K562 (cell line): ENCODE measurements at regions not wholly inside any gene's neighbourhood (a gene's known extent, or its start where the extent isn't known, plus 50 kb on each side); places are given as distances from the start of the nearest gene placed in this dataset.
"Not testable (repeated sequence)": the region's sequence is repeated elsewhere in the genome, so short reads cannot be mapped to it uniquely, and the experiment has no call there.

Source experiments
- ATAC-seq: fragments of 200-7000 bp; cut with Tn5 transposase; 3 replicates; pipeline ENCODE4 v1.9.1; 2020; ENCODE audit warnings: moderate library complexity
- BruUV-seq: library from RNA; stranded (reverse); fragments of 400-500 nt; replicated peaks from 2 replicates; lab custom pipeline; 2021; lab: Mats Ljungman, UMichigan
- CTCF ChIA-PET: fragments of 300-600 bp; formaldehyde crosslinking; extraction: SDS; loops from one replicate; lab custom pipeline; 2021; ENCODE audit warnings: low intra/inter-chr PET ratio; lab: Yijun Ruan, JAX
- POLR2A ChIA-PET: fragments of 300-600, 350-650 bp; sonication (Branson Sonifier 250); formaldehyde crosslinking; extraction: SDS; loops from one replicate; lab custom pipeline; 2021; ENCODE audit warnings: antibody characterized with exemption, inconsistent platforms; lab: Yijun Ruan, JAX
- DNase-seq, 4 experiments: peaks; one replicate each; pipeline versions ENCODE4 v3.0.0 to v3.0.0-alpha.2; 2011 to 2018; ENCODE audit warnings: low spot score in 3 of 4, mixed read lengths in 3 of 4; ENCODE audit errors: extremely low read depth in 1 of 4
- FAIRE-seq: peaks from 2 replicates; lab custom pipeline; 2011; peaks lifted over from hg19 to GRCh38; lab: Jason Lieb, UNC
- H2AFZ ChIP-seq: 2 replicates; pipeline ENCODE4 v1.6.0; 2011; ENCODE audit warnings: low read depth, low read length, control low read depth, inconsistent platforms
- H3K27ac ChIP-seq: fragments of 200-600 bp; 3 replicates; pipeline ENCODE4 v1.8.0; 2011; ENCODE audit warnings: low read depth, mild to moderate bottlenecking, control low read depth, inconsistent platforms, low read length, moderate library complexity, mixed read lengths; ENCODE audit errors: extremely low read depth
- H3K27me3 ChIP-seq, 2 experiments: fragments of 300-600 bp in 1 of 2; 2 replicates in 1 of 2; 3 replicates in 1 of 2; pipeline versions ENCODE4 v1.6.0 to v1.8.0; 2011; ENCODE audit warnings: inconsistent platforms in 2 of 2, low read length in 2 of 2, mild to moderate bottlenecking in 1 of 2, mixed read lengths in 1 of 2, moderate library complexity in 1 of 2; ENCODE audit not compliant: control insufficient read depth in 2 of 2, insufficient read depth in 2 of 2
- H3K36me3 ChIP-seq: fragments of 300-600 bp; 3 replicates; pipeline ENCODE4 v1.8.0; 2011; ENCODE audit warnings: mild to moderate bottlenecking, low read length, inconsistent platforms; ENCODE audit not compliant: control insufficient read depth, insufficient read depth
- H3K4me1 ChIP-seq, 2 experiments: fragments of 200-600 bp in 1 of 2; replicated peaks in 1 of 2; 2 replicates in 1 of 2; 3 replicates in 1 of 2; pipeline versions ENCODE4 v1.5.1 to v1.8.0; 2011; ENCODE audit warnings: inconsistent platforms in 2 of 2, low read length in 2 of 2, mild to moderate bottlenecking in 1 of 2, mixed read lengths in 1 of 2, moderate library complexity in 1 of 2; ENCODE audit not compliant: control insufficient read depth in 2 of 2, insufficient read depth in 2 of 2
- H3K4me2 ChIP-seq: 2 replicates; pipeline ENCODE4 v1.6.1; 2011; ENCODE audit warnings: low read length, control low read depth, inconsistent platforms, mixed read lengths; ENCODE audit not compliant: insufficient read depth
- H3K4me3 ChIP-seq: fragments of 200-600 bp; sonication (generic), shearing (Covaris generic); 2 replicates; pipeline ENCODE4 v1.5.1; 2016; ENCODE audit warnings: control low read depth, inconsistent platforms
- H3K79me2 ChIP-seq: fragments of 200-600 bp; 3 replicates; pipeline ENCODE4 v1.8.0; 2011; ENCODE audit warnings: low read length, inconsistent platforms; ENCODE audit not compliant: control insufficient read depth, insufficient read depth
- H3K9ac ChIP-seq, 2 experiments: 2 replicates each; pipeline versions ENCODE4 v1.6.0 to v1.6.1; 2011; ENCODE audit warnings: low read depth in 2 of 2, low read length in 2 of 2, control low read depth in 1 of 2, inconsistent platforms in 1 of 2, mild to moderate bottlenecking in 1 of 2, mixed read lengths in 1 of 2; ENCODE audit not compliant: insufficient read depth in 1 of 2
- H3K9me1 ChIP-seq: one replicate; pipeline ENCODE4 v1.6.0; 2011; ENCODE audit warnings: inconsistent platforms, mild to moderate bottlenecking, low read length, moderate library complexity; ENCODE audit not compliant: control insufficient read depth, insufficient read depth
- H3K9me3 ChIP-seq: replicated peaks from 2 replicates; pipeline ENCODE4 v1.5.1; 2011; ENCODE audit warnings: low read depth, low read length, inconsistent platforms; ENCODE audit not compliant: control insufficient read depth, insufficient read depth
- H4K20me1 ChIP-seq: replicated peaks from 2 replicates; pipeline ENCODE4 v1.6.1; 2011; ENCODE audit warnings: low read length, inconsistent platforms, mixed read lengths; ENCODE audit not compliant: control insufficient read depth, insufficient read depth
- ATF3 ChIP-seq, 2 experiments: fragments of 450-650 bp in 1 of 2; sonication (generic) in 1 of 2; formaldehyde crosslinking in 1 of 2; IDR thresholded peaks in 1 of 2; conservative IDR thresholded peaks in 1 of 2; 2 replicates each; pipeline versions ENCODE4 v1.6.1 to v1.8.1; 2016 to 2023; ENCODE audit warnings: mild to moderate bottlenecking in 2 of 2, moderate library complexity in 2 of 2, inconsistent platforms in 1 of 2, missing genetic modification reagents in 1 of 2
- ATF4 ChIP-seq: fragments of 450-650 bp; formaldehyde crosslinking; IDR thresholded peaks from 2 replicates; pipeline ENCODE4 v1.4.0; 2022; ENCODE audit warnings: mild to moderate bottlenecking, moderate library complexity
- CEBPG ChIP-seq, 3 experiments: fragments of 200-800 bp in 1 of 3; sonication (Bioruptor generic) in 1 of 3; sonication (generic) in 1 of 3; formaldehyde crosslinking in 1 of 3; IDR thresholded peaks in 2 of 3; conservative IDR thresholded peaks in 1 of 3; 2 replicates each; pipeline versions ENCODE4 v1.6.1 to v1.8.0; 2016 to 2022; ENCODE audit warnings: missing compliant biosample characterization in 2 of 3, missing genetic modification characterization in 2 of 3, mild to moderate bottlenecking in 1 of 3, missing genetic modification reagents in 1 of 3
- MITF ChIP-seq: IDR thresholded peaks from 2 replicates; pipeline ENCODE4 v1.6.1; 2014; ENCODE audit warnings: antibody characterized with exemption
- ZFP36 ChIP-seq: fragments of 150-350 bp; IDR thresholded peaks from 2 replicates; pipeline ENCODE4 v1.6.1; 2018; ENCODE audit warnings: low read length, low read depth; ENCODE audit not compliant: partially characterized antibody
- ZNF12 ChIP-seq: sonication (generic); formaldehyde crosslinking; IDR thresholded peaks from 2 replicates; pipeline ENCODE4 v1.4.0; 2020; ENCODE audit warnings: mild to moderate bottlenecking, missing genetic modification reagents
- WGBS: fragments of 100-300 bp; shearing (Covaris generic); methylation state at CpG from one replicate; pipeline ENCODE4 v1.1.6; 2016; ENCODE audit warnings: low coverage, mixed read lengths; ENCODE audit not compliant: insufficient coverage; ENCODE audit errors: missing lambda C conversion rate; 5-methylcytosine and 5-hydroxymethylcytosine counted together
- in situ Hi-C: fragments of 300-500 bp; cut with MboI; formaldehyde crosslinking; loops from 4 replicates; pipeline ENCODE4 v1.15.0; 2018; ENCODE audit warnings: inconsistent platforms, mixed read lengths
- intact Hi-C: fragments of 100-400 bp; cut with micrococcal nuclease; formaldehyde crosslinking; loops from 2 replicates; pipeline ENCODE4 v1.14.2; 2022

GRCh38 chr12:111117017-111117416 lies 196.6 kb upstream of the MYL2 start:
- CTCF ChIA-PET: no interaction called here
- Histone ChIP-seq H3K9ac (no peak overlapping the region), H3K4me2 (no peak overlapping the region), H3K9me1 (no peaks in the 10 kb centered on the region), H2AFZ (no peak overlapping the region), H3K36me3 (no peaks in the 10 kb centered on the region), H3K4me1 (no peaks in the 10 kb centered on the region), H4K20me1 (no peaks in the 10 kb centered on the region), H3K27me3 (peaks cover 11 to 17% of the 10 kb centered on the region in 2 experiments; a peak in 4 of 5 replicates), H3K79me2 (no peaks in the 10 kb centered on the region), H3K9me3 (no peaks in the 10 kb centered on the region), H3K27ac (no peak overlapping the region), H3K4me3 (no peak overlapping the region)
- ATAC-seq: no peak
- FAIRE-seq: no peak
- intact Hi-C loops: no loop called here
- in situ Hi-C loops: no loop called here
- POLR2A ChIA-PET: no interaction called here
- no TSS peak for BruUV-seq
- no peak for DNase-seq
- TF ChIP-seq ZFP36: no peak
- no peak for TF ChIP-seq MITF
- TF ChIP-seq ZNF12 (CRISPR knock-in tag): peak; percentile 84
- 0% methylated on average over 1 of the region's 1 CpG for WGBS

- intact Hi-C loops, H3K4me3 ChIP-seq: not testable (repeated sequence)
Observed at GRCh38 chr12:111113313-111113712, 192.9 kb upstream of the MYL2 start.

More at GRCh38 chr12:111113313-111113712, 192.9 kb upstream of the MYL2 start:
- H3K9ac ChIP-seq; FAIRE-seq; ATAC-seq; in situ Hi-C loops; POLR2A ChIA-PET; H4K20me1 ChIP-seq; BruUV-seq; H3K4me2 ChIP-seq; H2AFZ ChIP-seq; H3K4me1 ChIP-seq; H3K27ac ChIP-seq; H3K9me3 ChIP-seq; H3K27me3 ChIP-seq; CTCF ChIA-PET; DNase-seq; H3K36me3 ChIP-seq; H3K9me1 ChIP-seq; H3K79me2 ChIP-seq; TF ChIP-seq ATF3 (CRISPR knock-in tag; conservative IDR thresholded peaks at IDR 0.05); CEBPG (CRISPR knock-in tag; IDR thresholded peaks at IDR 0.05): not testable (repeated sequence)
- 0% methylated on average over 3 of the region's 3 CpGs for WGBS
- TF ChIP-seq ATF4: peak; percentile 57; the same call in 1 of the 2 replicates
- TF ChIP-seq ATF3 (IDR thresholded peaks at IDR 0.05): peak; percentile 55; the same call in 1 of the 2 replicates
- TF ChIP-seq CEBPG (tag; conservative IDR thresholded peaks at IDR 0.05 in 1 of 2, IDR thresholded peaks at IDR 0.05 in 1 of 2): peak in 1 of 2 experiments; percentile 77; a peak in 3 of 4 replicates
